HG03135 (cell line): ENCODE measurements at regions not wholly inside any gene's neighbourhood (a gene's known extent, or its start where the extent isn't known, plus 50 kb on each side); places are given as distances from the start of the nearest gene placed in this dataset.
"Not testable (repeated sequence)": the region's sequence is repeated elsewhere in the genome, so short reads cannot be mapped to it uniquely, and the experiment has no call there.

ENCODE experiments used
- ATAC-seq: cut with Tn5 transposase; IDR thresholded peaks from one replicate; pipeline ENCODE4 v1.9.1; 2021; ENCODE audit warnings: mild to moderate bottlenecking, moderate library complexity; ENCODE audit not compliant: unreplicated experiment

DNA sequence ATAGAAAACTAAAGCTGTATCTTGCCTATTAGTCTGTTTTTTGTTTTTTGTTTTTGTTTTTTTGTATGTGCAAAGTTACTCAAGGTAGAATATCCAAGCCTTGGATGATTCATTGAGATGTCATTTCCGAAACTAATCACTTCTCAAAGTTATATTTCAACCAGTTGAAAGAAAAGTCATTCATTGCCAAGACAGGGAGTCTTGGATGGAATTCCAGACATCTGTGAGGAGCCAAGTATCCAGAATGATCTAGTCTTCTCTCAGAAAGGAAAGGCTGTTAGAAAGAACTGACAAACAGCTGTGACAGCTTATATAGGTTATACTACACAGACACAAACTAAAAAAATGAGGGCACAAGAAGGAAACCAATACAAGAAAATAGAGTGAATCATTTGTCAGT lies 141.1 kb upstream of the NDST3 start:
- ATAC-seq = no peak

DNA sequence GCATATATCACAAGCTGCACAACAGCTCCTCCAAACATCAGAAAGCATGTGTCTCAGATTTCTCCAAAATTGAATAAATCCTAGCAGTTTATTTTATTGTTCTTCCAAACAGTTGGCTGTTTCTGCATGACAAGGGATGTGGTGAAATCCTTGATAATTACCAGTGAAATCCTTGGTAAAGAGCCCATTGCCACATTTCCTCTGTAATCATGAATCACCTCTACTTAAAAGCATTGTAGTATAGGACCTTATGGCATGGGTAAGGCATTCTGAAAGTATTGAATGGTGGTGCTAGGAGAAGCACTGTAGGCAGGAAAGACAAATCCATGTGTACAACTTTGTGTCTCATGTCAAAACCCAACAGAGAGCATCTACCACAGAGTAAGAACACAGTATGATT lies 135.8 kb upstream of the NDST3 start:
- ATAC-seq = no peak

- no peak for ATAC-seq
Measured at GRCh38 chr4:117900832-117901231, 133.5 kb upstream of the NDST3 start.

DNA sequence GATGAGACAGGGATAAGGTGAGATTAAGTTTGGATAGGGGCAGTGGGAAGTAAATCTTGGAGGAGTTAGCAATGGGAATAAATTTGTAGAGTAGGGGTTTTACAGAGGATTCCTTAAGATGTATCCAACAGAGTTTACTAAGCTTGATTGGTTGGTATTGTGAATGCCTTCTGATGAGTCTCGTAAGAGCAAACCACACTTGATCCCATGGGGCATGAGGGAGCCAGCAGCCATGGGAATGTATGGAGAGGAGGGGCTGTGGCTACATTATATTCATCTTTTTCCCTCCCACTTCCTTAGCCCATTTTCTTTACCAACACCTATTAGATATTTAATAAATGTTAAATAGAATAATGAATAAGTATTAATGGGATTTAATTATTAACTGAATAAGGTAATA lies 126.6 kb upstream of the NDST3 start:
- no peak for ATAC-seq

- no peak for ATAC-seq
Measured at GRCh38 chr4:117908306-117909207, 125.7 kb upstream of the NDST3 start.

GRCh38 chr4:117916728-117917127 lies 117.6 kb upstream of the NDST3 start:
- no peak for ATAC-seq

DNA sequence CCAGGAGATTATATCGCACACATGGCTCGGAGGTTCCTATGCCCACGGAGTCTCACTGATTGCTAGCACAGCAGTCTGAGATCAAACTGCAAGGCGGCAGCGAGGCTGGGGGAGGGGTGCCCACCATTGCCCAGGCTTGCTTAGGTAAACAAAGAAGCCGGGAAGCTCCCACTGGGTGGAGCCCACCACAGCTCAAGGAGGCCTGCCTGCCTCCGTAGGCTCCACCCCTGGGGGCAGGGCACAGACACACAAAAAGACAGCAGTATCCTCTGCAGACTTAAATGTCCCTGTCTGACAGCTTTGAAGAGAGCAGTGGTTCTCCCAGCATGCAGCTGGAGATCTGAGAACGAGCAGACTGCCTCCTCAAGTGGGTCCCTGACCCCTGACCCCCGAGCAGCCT lies 112.0 kb upstream of the NDST3 start:
- ATAC-seq = not testable (repeated sequence)

- not testable (repeated sequence) for ATAC-seq
Measured at GRCh38 chr4:117927823-117928222, 106.5 kb upstream of the NDST3 start.

DNA sequence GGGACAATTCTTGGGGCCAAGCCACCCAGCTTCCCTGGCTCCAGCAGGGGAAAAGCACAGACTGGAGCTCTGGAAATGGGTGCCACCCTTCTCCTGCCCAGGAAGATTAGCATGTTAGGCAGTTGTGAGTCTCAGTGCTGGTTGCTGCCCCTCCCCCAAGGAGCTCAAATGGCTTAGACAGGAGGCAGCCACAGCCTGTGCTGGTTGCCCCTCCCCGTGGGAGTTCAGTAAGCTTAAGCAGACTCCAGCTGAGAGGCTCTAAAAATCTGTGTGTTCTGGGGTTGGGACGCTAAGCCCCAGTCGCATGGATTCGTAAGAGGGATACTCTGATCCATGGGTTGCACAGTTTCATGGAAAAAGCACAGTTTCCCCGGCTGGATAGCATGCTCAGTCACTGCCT lies 92.7 kb upstream of the NDST3 start:
- ATAC-seq = no peak

DNA sequence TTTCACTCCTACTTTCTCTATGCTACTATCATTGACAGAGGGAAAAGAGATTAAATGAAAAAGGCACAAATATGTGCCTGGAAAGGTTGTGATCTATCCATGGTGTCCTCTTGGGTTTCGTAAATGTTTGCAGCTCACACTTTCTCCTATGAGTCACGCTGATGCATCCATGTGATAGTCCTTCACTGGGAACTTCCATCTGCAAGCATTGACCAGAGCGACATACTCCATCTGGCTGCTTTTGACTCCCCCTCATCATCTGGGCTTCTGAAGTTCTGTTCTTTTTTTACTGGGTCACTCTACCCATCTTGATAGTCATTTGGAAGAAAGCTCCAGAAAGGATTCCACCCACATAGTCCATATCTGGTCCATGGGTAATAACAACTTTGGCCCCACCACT lies 84.7 kb upstream of the NDST3 start:
- no peak for ATAC-seq

DNA sequence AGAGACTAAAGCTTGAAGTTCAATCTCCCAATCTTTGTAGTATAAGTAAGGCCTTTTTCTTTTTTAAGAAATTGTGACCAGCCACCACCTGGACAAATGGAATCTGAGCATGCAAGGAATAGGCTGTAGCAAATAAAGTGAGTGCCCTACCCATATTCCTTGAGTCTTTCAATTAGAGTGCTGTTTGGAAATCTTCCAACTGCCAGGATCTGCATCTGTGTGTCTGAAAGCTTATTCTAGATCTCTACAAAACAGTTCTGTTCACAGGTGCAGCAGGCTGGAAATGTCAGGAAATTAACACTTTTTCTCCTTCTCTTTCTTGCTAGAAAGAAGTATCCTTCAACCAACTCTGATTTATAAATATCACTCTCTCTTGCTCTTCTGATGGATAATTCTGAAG lies 76.7 kb upstream of the NDST3 start:
- no peak for ATAC-seq

GRCh38 chr4:117965622-117966021 lies 68.7 kb upstream of the NDST3 start:
- ATAC-seq = no peak

DNA sequence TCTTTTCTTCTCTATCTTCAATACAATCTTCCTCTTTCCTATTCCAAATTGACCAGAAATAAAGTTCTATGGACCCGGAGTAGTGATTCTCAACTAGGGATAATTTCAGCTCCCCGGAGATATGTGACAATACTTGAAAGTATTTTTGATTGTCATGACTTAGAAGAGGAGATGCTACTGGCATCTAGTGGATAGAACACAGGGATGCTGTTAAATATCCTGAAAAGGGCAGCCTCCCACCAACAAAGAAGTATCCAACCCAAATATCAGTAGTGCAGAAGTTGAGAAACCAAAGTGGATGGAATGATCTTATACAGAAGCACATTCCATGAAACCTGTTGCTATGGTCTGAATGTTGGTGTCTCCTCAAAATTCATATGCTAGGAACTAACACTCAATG lies 65.7 kb upstream of the NDST3 start:
- ATAC-seq = no peak

DNA sequence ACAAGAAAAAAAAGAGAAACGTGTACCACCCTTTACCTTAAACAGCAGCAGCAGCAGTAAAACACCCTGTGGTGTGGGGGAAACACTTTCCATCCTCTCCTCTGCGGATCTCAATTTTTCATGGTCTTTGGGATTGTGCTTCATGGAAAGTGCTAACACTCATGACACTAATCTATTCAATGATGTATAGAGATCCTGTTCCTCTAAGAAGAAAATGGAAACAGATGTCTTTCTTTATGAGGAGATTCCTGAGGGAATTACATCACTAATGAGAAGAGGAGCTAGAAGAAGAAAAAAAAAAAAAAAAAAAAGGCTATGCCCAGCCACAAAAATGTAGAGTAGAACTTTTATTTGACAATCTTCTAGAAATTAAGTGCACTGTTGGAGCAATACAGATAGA lies 62.9 kb upstream of the NDST3 start:
- ATAC-seq = no peak

DNA sequence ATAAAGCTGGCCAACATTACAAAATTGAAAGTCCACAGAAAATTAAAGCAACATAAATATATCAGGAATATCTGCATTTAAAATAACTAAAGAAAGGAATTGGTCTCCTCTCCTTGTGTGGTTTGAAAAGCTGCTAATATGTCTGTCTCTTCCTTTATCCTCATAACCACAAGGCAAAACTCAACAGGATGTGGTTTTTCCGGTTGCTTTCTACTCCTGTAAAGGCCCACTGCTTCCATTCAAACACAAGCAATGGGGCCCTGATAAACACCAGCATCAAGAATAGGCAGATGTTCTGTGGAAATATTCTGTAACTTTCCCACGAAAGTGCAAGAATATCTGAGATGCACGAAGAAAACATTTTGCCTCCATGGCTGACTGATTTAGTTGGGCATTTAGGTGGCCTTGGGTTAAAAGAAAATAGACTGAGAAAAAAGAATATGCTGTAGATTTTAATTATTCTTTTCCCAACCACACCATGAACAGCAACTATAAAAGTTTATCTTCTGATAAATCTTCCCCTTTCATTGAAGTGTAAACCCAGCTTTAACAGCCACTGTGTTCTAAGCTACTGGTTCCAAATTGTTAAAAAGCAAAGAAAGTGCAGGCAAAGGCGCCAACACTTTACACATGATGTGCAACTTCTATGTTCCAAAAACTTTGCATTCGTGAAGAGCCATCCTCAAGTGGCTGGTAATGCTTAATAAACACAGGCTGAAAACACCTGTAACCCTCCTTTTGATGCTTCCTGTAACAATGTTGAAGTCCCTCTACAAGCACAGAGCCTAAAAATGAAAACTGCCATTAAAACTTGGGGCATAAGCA lies 50.5 kb upstream of the NDST3 start:
- no peak for ATAC-seq

DNA sequence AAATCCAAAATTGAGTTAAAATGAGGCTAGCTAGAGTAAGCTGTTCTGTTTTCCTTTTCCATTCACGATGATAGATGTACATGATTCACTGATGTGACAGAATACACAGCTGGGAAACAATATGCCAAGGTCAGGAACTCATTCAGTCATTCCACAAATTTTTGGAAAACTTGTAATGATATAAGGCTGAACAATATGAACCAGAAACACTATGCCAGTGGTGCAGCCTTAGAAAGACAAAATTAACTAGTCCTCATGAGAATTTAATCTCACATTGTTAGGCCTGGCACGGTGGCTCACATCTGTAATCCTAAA lies 50.0 kb upstream of the NDST3 start:
- no peak for ATAC-seq
